Muscle of arm (tissue), 1 donor: ENCODE measurements at regions not wholly inside any gene's neighbourhood (a gene's known extent, or its start where the extent isn't known, plus 50 kb on each side); places are given as distances from the start of the nearest gene placed in this dataset.

ENCODE experiments used
- DNase-seq: peaks from one replicate; pipeline ENCODE4 v3.0.0-alpha.2; 2013

DNA sequence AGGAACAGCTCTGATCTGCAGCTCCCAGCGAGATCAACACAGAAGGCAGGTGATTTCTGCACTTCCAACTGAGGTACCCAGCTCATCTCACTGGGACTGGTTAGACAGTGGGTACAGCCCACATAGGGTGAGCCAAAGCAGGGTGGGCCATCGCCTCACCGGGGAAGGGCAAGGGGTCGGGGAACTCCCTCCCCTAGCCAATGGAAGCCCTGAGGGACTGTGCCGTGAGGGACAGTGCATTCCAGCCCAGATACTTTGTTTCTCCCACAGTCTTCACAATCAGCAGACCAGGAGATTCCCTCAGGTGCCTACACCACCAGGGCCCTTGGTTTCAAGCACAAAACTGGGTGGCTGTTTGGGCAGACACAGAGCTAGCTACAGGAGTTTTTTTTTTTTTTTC, 555.9 kb downstream of the BCOR start:
- no peak for DNase-seq

DNA sequence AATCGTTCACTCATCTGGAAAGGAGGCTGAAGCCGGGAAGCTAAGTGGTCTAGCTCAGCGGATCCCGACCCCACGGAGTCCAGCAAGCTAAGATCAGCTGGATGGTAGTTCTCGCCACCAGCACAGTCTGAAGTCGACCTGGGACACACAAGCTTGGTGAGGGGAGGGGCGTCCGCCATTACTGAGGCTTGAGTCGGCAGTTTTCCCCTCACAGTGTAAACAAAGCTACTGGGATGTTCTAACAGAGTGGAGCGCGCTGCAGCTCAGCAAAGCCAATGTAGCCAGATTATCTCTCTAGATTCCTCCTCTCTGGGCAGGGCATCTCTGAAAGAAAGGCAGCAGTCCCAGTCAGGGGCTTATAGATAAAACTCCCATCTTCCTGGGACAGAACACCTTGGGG, 555.4 kb downstream of the BCOR start:
- no peak for DNase-seq

DNA sequence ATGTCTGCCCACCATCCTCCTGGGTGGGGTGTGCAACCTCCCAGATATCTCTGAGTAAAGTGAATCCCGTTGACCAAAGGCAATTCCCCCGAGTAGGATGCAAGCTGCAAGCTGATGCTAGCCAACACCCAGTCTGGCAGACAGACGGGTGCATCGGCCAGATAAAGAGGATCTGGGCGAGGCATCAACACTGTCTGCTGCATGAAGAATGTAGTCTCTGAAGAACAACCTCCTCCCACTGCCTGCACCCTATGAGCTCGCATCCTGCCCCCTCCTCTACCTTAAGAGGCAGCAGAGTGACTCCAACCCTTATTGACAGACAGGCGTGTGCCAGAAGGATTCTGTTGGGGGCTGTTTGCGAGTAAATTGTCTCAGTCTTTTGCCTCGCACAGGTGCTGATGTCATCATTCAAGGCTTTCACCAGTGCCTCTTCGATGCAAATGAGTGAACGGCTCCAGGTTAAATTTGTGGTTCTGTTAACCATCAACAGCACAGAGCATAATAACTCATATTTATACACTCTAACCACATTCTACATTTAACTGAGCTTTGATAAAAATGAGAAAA, 546.9 kb downstream of the BCOR start:
- no peak for DNase-seq

DNA sequence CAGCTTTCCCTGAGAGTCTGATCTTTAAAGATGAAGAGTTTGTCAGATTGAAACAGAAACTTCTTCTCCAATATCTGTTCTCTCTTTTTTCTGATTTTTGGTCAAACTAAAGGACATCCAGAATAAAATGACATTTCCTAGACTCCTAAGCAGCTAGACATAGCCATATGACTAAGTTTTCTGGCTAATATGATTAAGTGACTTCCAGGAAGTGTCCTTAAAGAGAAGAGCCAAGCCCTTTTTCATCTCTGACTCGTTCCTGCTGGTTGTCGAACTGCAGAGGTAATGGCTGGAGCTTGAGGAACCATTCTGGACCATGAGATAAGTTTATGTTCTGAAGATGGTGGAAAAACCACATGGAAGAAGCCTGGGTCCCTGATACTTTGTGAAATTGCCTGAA, 546.0 kb downstream of the BCOR start:
- no peak for DNase-seq

DNA sequence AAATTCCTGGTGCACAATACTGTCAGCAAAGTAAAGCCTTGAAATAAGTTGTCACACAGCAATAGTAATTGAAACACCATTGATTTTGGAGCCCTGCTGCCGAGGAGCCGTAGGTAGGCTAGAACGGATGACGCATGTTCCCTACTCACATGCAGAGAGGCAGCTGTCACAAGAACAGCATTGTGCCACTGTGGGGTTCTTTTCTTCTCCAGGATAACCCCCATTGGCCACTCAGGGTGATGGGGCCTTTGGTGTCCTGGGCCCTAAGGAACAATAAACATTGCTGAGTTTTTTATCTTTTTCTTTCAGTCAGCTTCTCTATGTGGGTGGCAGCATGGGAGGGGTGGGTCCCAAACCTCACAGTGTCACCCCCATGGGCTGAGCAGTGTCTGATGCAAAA, 542.3 kb downstream of the BCOR start:
- DNase-seq, result no peak

DNA sequence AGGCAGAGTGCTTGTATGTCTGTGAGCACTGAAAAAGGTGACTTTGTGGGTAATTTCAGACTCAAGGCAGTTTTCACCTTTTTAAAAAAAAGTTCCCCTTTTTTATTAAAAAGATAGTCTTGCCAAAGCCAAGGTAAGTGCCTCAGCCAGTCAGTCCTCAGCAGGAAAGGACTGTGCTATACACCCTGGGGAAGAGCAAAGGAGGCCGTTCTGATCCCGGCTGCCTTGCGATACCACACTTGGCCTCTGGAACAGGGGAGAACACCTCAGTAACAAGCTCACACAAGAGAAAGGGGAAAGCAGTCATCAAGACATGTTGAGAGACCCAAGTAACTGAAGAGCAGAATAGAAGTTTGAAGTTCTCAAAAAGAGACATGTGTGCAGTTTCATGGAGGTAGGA, 541.7 kb downstream of the BCOR start:
- no peak for DNase-seq

DNA sequence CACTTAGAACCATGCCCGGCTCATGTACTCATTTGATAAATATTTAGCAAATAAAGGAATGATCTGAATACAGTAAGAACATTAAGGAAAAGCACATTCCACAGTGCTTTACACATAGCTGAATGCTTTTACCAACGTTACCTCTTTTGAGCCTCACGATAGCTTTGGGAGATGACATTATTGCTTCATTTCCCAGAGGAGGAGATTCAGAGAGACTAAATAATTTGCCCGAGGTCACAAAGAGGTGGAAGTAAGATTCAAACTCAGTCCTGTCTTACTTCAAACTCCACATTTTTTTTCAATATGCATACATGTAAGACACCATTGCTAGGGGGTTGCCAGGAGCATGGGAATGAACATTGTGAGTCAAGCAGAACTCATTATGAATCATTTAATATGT, 538.5 kb downstream of the BCOR start:
- DNase-seq, result no peak

DNA sequence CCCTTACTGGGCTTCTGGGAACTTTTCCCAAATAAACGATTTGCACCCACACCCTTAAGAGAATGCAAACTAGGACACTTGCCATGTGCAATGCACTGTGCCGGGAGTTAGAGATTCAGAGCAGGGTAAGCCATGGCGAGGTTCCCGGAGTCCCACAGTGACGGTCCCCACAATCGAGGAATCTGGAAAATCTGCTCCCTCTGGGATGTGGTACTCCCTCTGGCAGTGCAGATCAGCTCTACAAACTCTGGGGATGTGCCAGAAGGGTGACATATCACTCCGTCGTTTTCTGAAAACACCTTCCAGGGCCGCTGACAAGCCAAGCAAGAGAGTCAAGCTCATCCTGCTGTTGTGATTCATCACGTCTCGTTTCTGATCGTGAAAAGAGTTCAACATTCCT, 537.5 kb downstream of the BCOR start:
- DNase-seq, result no peak

DNA sequence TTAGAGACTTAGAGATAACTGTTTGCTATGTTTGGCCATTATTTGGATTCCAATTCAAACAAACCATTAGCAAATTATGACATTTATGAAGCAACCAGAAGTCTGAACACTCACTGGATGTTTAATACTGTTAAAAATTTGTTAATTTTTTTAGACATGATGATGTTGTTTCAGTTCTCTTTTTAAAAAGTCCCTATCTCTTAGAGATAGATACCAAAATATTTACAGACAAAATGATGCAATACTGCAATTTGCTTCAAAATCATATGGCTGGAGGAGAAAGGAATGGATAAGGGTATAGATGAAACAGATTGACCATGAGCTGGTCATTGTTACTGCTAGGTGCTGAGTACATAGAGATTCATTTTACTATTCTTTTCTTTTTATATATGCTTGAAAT, 534.6 kb downstream of the BCOR start:
- DNase-seq, result no peak

DNA sequence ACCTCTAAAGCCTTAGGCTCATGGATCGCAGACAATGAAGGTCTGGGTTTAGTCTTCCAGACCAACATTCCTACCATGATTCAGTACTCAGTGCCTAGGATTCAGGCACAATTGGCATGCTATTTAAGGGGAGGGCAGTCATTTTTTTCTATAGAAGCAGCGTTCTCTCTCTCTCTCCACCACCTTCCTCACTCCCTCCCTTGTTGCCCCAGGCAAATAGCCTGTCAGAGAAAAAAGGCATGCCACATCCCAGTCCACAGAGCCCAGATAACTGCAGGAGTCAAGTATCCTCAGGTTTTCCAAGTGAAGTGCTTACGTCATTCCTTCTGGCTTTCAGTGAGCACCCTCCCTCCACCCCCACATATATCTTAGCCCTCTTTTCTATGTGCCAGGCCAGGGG, 533.0 kb downstream of the BCOR start:
- no peak for DNase-seq

DNA sequence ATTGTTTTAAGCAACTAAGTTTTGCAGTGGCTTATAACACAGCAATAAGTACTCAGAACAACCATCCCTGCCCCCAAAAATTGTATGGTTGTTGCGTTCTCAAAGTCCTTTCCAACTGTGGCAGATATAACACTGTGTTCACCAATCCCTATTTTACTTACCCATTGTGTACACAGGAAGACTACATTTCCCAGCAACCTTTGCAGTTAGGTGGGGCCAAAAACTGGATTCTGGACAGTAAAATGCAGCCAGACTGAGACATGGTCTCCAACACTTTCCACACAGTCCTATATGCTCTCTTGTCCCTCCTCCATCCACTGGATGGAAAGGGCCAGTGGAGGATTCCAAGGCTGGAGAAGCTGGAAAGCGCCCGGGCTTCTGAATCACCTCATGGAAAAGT, 523.6 kb downstream of the BCOR start:
- no peak for DNase-seq

DNA sequence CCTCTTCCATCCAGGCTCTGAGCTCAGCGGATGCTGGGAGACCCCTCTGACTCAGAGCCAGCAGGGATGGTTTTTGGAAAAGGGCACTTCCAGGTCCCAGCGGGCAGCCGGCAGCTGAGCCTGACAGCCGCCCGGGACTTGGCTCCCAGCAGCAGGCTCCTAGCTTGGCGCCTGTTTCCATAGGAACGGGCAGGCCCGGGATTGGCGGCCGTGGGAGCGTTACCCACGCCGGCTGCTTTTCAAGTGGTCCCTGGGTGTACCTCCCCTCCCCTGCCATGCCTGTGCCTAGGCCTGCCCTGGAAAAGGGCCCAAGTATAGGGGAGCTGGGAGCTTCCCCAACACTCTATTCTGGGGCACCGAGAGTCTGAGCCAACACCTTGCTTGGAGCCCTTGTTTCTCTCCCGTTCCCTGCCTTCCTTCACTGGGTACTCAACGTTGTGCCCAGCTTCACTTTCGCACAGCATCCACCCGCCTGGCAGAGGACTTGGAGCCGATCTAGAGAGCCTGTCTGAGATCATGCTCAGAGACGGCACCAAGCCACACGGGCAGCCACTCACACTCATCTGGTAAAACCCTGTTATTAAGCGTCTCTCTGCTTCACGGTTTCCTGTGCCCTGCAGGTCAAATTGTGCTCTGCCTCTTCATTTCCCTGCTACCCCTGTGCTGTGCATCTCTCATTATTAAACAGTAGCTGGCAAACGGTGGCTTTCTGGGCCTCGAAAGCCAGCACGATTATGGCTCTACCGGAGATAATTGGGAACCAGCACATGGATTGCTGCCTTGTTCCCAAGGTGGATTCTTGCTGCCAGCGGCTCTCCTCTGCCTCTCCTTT, 521.5 kb downstream of the BCOR start:
- DNase-seq, result no peak

DNA sequence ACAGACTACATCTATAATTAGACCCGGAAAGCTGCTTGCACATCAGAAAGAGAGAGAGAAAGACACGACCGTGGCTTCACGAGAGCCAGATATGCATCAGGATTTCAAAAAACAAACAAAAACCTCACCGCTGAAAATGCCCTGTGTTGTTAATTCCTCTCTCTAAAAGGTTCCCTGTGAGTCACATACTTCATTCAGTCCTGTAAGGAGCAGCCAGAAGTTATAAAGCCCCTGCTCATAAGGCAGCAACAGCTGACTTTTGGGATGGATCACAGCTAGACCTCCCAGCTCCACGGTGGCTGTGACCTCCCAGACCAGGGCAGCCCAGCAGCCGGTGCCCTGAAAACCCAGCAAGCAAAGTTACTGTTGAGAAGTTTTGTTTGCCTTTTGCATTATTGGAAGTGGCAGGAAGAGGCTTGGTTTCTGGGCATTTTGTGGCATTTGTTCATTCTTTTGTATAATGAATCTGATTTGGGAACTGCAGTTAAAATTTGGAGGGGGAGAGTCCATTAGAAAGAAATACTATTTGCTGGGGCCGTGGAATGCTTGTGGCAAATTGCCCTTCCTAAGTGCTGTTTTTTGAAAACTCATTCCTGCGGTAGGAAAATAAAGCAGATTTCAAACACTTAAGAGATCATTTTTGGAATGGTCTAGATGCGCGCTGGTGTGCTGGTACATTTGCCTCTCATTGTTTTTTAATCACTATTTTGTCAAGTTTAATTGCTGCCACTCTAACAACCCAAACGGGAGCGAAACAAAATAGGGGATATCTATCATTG, 520.4 kb downstream of the BCOR start:
- no peak for DNase-seq

DNA sequence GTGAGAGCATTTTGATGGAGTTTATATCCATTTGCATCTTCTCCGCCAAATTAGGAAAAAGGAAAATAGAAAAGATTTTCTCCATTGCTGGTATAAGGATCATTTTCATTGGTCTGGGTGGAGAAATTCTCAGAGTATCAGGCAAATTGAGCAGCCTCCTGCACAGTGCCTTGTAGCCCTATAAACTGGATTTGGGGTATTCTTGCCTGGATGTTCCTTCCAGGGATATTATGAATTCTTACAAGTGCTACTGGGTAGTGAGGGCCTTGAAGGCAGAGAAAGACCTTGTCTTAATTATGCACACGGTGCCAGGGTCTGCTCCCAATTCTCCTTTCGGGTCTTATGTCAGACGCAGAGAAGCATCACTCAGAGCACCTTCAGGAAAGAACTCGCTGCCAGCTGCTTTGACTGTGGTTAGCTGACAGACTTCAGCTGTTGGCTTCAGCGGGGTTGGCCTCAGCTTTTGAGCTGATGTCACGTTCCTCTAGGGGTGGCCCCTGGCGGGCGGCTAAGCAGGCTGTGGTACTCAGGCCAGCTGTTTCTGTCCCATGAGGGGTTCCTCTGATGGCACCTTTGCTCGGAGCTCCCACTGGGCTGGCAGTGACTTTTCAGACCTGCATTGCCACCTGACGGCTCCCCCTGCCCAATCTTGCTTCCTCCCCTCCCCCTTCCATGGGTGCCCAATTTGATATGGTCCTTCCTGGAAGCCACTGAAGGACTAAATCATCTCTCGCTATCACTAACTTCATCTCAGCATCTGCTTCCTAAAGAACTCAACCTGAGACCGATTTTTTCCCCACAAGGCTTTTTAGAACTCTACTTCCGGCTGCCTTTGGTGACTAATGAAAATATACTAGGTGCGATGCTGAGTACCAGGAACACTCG, 519.5 kb downstream of the BCOR start:
- no peak for DNase-seq

DNA sequence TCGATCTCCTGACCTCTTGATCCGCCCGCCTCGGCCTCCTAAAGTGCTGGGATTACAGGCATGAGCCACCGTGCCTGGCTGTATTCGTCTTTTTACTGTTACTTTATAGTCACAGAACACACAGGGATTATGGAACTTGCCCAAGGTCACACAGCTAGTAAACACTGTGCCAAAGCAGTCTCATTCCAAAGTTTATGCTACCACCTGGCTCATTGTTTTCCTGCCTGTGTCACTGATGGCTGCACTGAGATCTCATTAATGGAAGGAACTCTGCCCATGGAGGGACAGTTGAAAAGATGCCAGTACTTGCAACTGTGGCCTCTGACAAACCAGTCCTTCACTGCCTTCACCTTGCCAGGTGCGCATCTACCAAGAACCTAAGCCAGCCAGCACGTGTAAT, 517.7 kb downstream of the BCOR start:
- DNase-seq, result no peak

DNA sequence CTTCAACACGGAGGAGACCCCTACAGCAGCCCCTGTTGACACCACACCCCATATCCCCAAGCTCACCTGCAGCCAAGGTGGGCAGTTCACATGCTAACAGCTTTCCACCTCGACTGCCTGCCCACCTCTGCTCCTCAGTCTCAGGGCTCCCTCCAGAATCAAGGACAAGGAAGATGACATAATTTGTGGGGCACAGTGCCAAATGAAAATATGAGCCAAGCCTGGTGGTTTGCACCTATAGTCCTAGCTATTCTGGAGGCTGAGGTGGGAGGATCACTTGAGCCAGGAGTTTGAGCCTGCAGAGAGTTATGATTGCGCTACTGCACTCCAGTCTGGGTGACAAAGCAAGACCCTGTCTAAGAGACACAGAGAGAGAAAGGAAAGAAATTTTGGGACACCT, 516.3 kb downstream of the BCOR start:
- no peak for DNase-seq

DNA sequence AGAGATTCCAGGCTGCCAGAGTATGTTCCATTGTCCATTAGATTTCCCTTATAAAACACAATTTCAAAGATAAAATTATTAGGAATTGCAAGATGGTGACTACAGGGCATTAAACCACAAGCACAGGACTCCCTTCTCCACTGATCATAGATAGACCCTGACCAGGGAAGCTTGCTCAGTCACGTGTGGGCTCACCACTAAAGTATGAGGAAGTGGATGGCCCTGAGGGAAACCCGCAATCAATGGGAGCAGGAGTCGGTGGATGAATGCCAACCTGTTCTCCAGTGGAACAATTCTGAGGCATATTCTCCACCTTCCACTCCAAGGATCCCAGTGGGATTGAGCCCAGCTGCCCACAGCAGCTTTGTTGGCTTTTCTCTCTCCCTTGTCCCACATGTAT, 515.7 kb downstream of the BCOR start:
- no peak for DNase-seq

DNA sequence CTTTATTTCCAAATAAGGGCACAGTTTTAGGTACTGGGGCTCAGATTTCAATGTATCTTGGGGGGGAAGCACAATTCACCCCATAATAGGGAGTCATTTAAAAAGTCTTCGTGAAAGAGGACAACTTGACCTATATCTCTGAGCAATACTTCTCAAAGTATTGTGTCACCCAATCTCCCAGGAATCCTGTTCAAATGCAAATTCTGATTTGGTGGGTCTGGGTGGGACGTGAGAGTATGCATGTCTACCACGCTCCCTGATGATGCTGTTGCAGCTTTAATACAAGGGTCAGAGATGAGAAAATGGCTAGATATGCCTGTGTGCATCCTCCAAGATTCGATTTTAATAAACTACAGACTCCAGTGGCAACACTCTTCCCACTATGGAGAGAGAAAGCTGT, 514.8 kb downstream of the BCOR start:
- DNase-seq, result no peak

DNA sequence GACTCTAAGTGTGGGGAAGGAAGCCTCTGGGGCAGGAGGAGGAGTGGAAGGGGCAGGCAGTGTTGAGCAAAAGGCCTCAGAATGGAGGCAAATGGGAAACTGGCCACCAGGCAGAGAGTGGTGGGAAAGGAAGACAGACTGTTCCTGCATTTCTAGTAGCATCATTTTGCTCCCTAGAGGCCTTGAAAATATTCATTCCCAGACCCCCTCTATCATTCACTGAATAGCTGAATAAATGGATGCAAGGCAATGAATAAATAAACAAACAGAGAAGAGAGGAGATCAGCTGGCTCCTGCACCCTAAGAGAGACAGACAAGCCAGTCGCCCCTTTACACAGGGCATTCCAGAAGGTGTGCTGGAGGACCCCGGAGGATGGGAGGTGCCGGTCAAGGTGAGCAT, 511.9 kb downstream of the BCOR start:
- DNase-seq, result no peak

DNA sequence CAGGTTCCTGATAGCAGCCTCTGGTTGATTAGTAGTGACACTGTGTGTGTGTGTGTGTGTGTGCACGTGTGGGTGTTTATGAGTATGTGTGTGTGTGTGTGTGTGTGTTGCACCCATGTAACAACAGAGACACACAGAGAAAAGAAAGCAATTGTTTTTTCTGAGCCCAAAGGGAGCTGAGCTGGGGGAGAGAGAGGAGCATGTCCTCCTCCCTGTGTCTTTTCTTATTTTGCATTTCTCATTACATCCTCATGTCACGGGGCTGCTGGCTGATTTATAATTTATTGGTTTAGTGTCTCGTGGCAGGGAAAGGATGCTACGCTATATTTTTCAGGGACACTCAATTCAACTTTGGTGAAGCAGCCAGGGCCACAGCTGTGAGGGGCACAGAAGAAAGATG, 511.4 kb downstream of the BCOR start:
- DNase-seq, result no peak

DNA sequence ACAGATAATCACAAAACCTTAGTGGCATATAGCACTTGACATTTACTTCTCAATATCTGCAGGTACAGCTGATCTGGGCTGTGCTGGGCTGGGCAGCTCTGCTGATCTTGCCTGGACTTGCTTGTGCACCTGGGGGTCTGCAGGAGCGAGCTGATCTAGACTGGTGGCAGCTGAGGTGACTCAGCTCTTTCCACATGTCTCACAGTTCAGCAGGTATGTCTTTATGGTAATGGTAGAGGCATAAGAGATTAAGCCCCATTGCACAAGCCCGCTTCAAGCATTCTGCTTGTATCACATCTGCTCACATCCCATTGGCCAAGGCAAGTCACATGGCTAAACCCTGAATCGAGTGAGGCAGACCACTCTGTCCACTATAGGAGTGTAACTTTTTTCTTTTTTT, 506.7 kb downstream of the BCOR start:
- no peak for DNase-seq

DNA sequence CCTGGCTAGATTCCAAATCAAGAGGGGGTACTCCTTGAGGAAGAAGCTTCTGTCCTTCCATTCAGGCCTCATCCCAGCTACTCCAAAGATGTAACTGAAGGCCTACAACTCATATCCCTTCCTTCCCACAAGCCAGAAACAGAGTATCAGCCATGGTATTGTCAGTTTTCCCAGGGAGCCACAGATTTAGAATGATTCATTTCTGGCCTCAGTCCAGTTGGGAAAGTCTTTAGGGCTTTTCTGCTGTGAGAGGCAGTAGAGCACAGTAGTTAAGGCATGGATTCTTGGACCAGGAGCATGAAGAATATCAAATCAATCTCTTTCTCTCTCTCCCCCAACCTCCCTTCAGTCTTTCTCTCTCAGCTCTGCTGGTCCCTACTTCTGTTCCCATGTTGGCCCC, 505.0 kb downstream of the BCOR start:
- DNase-seq, result no peak
